Loucy (cell line): ENCODE measurements at regions not wholly inside any gene's neighbourhood (a gene's known extent, or its start where the extent isn't known, plus 50 kb on each side); places are given as distances from the start of the nearest gene placed in this dataset.
"Not testable (repeated sequence)": the region's sequence is repeated elsewhere in the genome, so short reads cannot be mapped to it uniquely, and the experiment has no call there.

Source experiments
- H2AFZ ChIP-seq: fragments of 200-600 bp; sonication (generic); 2 replicates; pipeline ENCODE4 v1.6.0; 2016; ENCODE audit warnings: antibody characterized with exemption, mild to moderate bottlenecking, low read length, moderate library complexity
- H3F3A ChIP-seq: fragments of 200-600 bp; 2 replicates; pipeline ENCODE4 v1.6.0; 2016; ENCODE audit warnings: antibody characterized with exemption, low read depth, mild to moderate bottlenecking
- H3K27me3 ChIP-seq: fragments of 200-600 bp; sonication (generic); 2 replicates; pipeline ENCODE4 v1.6.1; 2014; ENCODE audit warnings: low read length, mild to moderate bottlenecking; ENCODE audit not compliant: insufficient read depth, poor library complexity, severe bottlenecking
- H3K36me3 ChIP-seq: fragments of 200-600 bp; sonication (generic); 2 replicates; pipeline ENCODE4 v1.6.1; 2016; ENCODE audit warnings: low read length; ENCODE audit not compliant: insufficient read depth
- H3K4me1 ChIP-seq: fragments of 200-600 bp; sonication (generic); 2 replicates; pipeline ENCODE4 v1.5.1; 2014; ENCODE audit warnings: low read length, mild to moderate bottlenecking; ENCODE audit not compliant: insufficient read depth, poor library complexity, severe bottlenecking
- H3K4me2 ChIP-seq: fragments of 200-600 bp; sonication (generic); 2 replicates; pipeline ENCODE4 v1.6.0; 2014; ENCODE audit warnings: antibody characterized with exemption, low read length, low read depth, mild to moderate bottlenecking; ENCODE audit not compliant: poor library complexity, severe bottlenecking
- H3K4me3 ChIP-seq: fragments of 200-600 bp; sonication (generic); 2 replicates; pipeline ENCODE4 v1.5.1; 2014; ENCODE audit warnings: low read length, mild to moderate bottlenecking, mixed read lengths; ENCODE audit not compliant: poor library complexity, severe bottlenecking
- H3K79me2 ChIP-seq: fragments of 200-600 bp; sonication (generic); 2 replicates; pipeline ENCODE4 v1.6.1; 2014; ENCODE audit warnings: low read length; ENCODE audit not compliant: insufficient read depth
- H3K9ac ChIP-seq: fragments of 200-600 bp; sonication (generic); 2 replicates; pipeline ENCODE4 v1.6.0; 2014; ENCODE audit warnings: mild to moderate bottlenecking, low read depth, low read length, moderate library complexity; ENCODE audit not compliant: poor library complexity, severe bottlenecking
- H3K9me2 ChIP-seq: fragments of 200-600 bp; sonication (generic); replicated peaks from 2 replicates; pipeline ENCODE4 v1.6.1; 2016; ENCODE audit warnings: low read depth, low read length, mixed read lengths
- H3K9me3 ChIP-seq: fragments of 200-600 bp; sonication (generic); 2 replicates; pipeline ENCODE4 v1.6.1; 2014; ENCODE audit warnings: mild to moderate bottlenecking, antibody characterized with exemption, low read length, low read depth; ENCODE audit not compliant: insufficient read depth
- H4K20me1 ChIP-seq: fragments of 200-600 bp; sonication (generic); 2 replicates; pipeline ENCODE4 v1.6.0; 2014; ENCODE audit warnings: antibody characterized with exemption, low read length, mild to moderate bottlenecking; ENCODE audit not compliant: insufficient read depth, poor library complexity, severe bottlenecking
- CTCF ChIP-seq: fragments of 200-600 bp; sonication (generic); conservative IDR thresholded peaks from 2 replicates; pipeline ENCODE4 v1.5.1; 2014; ENCODE audit warnings: mild to moderate bottlenecking, antibody characterized with exemption, low read length
- EZH2phosphoT487 ChIP-seq: fragments of 200-600 bp; IDR thresholded peaks from 2 replicates; pipeline ENCODE4 v1.6.1; 2018; ENCODE audit warnings: antibody characterized with exemption, mild to moderate bottlenecking, moderate library complexity, borderline replicate concordance

DNA sequence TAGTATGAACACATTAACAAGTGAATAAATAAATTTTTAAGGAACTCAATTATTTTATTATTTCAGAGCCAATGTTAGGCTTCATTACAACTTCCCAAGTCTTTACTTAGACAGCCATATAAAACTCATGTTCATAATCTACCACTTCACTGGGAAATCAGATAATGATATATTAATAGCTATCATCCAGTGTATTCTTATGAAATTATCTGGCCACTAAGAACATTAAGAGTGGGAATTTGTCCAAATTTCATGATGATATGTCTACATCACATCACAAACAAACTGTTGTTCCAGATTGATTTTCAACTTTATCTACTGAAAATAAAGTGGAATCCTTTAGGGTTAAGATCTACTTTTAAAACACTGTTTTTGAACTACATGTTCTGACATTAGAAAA lies 668.6 kb downstream of the EFNA5 start:
- Histone ChIP-seq H3K4me1 (no peaks in the 10 kb centered on the region), H3K27me3 (no peaks in the 10 kb centered on the region), H4K20me1 (no peaks in the 10 kb centered on the region), H3K4me2 (no peak overlapping the region), H3K9ac (no peak overlapping the region), H3K9me3 (no peaks in the 10 kb centered on the region), H3K9me2 (no peaks in the 10 kb centered on the region), H3F3A (no peaks in the 10 kb centered on the region), H3K36me3 (no peaks in the 10 kb centered on the region), H3K4me3 (no peak overlapping the region), H3K79me2 (no peaks in the 10 kb centered on the region), H2AFZ (no peak overlapping the region)
- TF ChIP-seq EZH2phosphoT487 (no peak), CTCF (no peak)

DNA sequence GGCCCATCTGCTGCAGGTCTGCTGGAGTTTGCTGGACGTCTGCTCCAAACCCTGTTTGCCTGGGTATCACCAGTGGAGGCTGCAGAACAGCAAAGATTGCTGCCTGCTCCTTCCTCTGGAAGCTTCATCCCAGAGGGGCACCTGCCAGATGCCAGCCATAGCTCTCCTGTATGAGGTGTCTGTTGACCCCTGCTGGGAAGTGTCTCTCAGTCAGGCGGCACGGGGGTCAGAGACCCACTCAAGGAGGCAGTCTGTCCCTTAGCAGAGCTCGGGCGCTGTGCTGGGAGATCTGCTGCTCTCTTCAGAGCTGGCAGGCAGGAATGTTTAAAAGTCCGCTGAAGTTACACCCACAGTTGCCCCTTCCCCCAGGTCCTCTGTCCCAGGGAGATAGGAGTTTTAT lies 671.2 kb downstream of the EFNA5 start:
- H3K4me3 ChIP-seq, H3K27me3 ChIP-seq, H3K36me3 ChIP-seq: not testable (repeated sequence)

DNA sequence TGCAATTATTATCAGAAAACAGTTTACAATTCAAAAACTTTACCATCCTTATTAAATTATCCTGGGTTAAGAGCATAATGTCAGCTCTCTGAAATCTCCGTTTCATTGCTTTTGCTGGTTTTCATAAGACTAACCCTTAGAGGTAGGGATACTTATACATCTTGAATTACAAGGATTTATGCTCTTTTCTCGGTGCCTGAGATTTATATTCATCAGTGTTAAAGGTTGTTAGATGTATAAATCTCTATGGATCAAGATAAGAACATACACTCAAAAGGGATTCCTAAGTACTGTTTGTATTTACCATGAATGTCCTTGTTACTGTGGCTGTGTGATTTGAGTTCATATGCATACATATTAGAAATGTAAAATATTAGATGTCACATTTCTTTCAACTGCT lies 684.7 kb downstream of the EFNA5 start:
- Histone ChIP-seq H3K9me2 (no peaks in the 10 kb centered on the region), H2AFZ (no peak overlapping the region), H3K9me3 (no peaks in the 10 kb centered on the region), H3K4me3 (no peak overlapping the region), H4K20me1 (no peaks in the 10 kb centered on the region), H3K4me2 (no peak overlapping the region), H3F3A (no peaks in the 10 kb centered on the region), H3K4me1 (no peaks in the 10 kb centered on the region), H3K79me2 (no peaks in the 10 kb centered on the region), H3K27me3 (no peaks in the 10 kb centered on the region), H3K9ac (no peak overlapping the region), H3K36me3 (no peaks in the 10 kb centered on the region)
- TF ChIP-seq EZH2phosphoT487 (no peak), CTCF (no peak)

More for the DNA sequence above, 671.2 kb downstream of the EFNA5 start:
- H3F3A ChIP-seq, H4K20me1 ChIP-seq, H3K79me2 ChIP-seq, H3K9me2 ChIP-seq, H3K4me1 ChIP-seq, H3K9ac ChIP-seq, H2AFZ ChIP-seq, H3K9me3 ChIP-seq, H3K4me2 ChIP-seq: not testable (repeated sequence)

GRCh38 chr5:106985174-106985573 lies 685.6 kb downstream of the EFNA5 start:
- no peak overlapping the region for H2AFZ ChIP-seq
- no peak for TF ChIP-seq CTCF
- no peak for TF ChIP-seq EZH2phosphoT487
- no peaks in the 10 kb centered on the region for H3K4me1 ChIP-seq
- H3K36me3 ChIP-seq = no peaks in the 10 kb centered on the region
- no peaks in the 10 kb centered on the region for H3K79me2 ChIP-seq
- H3K27me3 ChIP-seq = no peaks in the 10 kb centered on the region
- H3K9me3 ChIP-seq = no peaks in the 10 kb centered on the region
- H3K4me3 ChIP-seq = no peak overlapping the region
- H3K9ac ChIP-seq = no peak overlapping the region
- no peaks in the 10 kb centered on the region for H4K20me1 ChIP-seq
- H3K4me2 ChIP-seq = no peak overlapping the region
- H3F3A ChIP-seq = no peaks in the 10 kb centered on the region
- H3K9me2 ChIP-seq = no peaks in the 10 kb centered on the region

GRCh38 chr5:106979178-106979577 lies 691.6 kb downstream of the EFNA5 start:
- not testable (repeated sequence) for H3K27me3 ChIP-seq, H3K79me2 ChIP-seq, H3K9ac ChIP-seq, H2AFZ ChIP-seq, H4K20me1 ChIP-seq, H3K9me2 ChIP-seq, H3K9me3 ChIP-seq, H3K4me3 ChIP-seq, H3F3A ChIP-seq, H3K4me1 ChIP-seq, H3K4me2 ChIP-seq, H3K36me3 ChIP-seq
